Stimulated activated CD4-positive, alpha-beta T cell treated with anti-CD3 and anti-CD28 coated beads, Interleukin-4, amount 100 ng/mL, for 48 hours (primary cell): ENCODE measurements at regions not wholly inside any gene's neighbourhood (a gene's known extent, or its start where the extent isn't known, plus 50 kb on each side); places are given as distances from the start of the nearest gene placed in this dataset.

Experiments used
- DNase-seq, 2 donors: peaks; one replicate each; pipeline ENCODE4 v3.0.0-alpha.2; 2020; ENCODE audit warnings: low read depth in 2 of 2

- no peak for DNase-seq
These were observed 219.0 kb downstream of the CDC5L start for GRCh38 chr6:44606504-44606903.

GRCh38 chr6:44606976-44607375 is 219.5 kb downstream of the CDC5L start:
- no peak for DNase-seq

DNA sequence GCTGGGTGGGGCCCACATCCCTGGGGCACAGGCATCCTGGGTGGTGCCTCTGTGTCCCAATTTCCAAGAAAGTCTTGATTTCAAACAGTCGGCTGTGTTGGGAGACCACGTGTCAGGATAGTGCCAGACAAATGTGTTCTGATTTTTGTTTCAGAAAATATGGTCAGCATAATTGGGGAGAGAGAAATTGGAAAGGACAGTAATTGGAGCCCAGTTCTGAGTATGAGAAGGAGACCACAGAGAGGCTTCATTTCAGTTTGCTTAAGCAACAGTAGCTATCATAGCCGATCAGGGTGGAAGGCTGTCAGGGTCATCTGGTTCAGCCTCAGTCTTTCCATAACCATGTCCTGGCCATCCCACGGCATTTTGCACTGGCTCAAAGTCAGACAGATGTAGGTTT is 220.7 kb downstream of the CDC5L start:
- no peak for DNase-seq

- no peak for DNase-seq
These were observed 221.6 kb downstream of the CDC5L start for GRCh38 chr6:44609051-44609612.

- DNase-seq: no peak
These were observed 226.9 kb downstream of the CDC5L start for GRCh38 chr6:44614396-44614795.

DNA sequence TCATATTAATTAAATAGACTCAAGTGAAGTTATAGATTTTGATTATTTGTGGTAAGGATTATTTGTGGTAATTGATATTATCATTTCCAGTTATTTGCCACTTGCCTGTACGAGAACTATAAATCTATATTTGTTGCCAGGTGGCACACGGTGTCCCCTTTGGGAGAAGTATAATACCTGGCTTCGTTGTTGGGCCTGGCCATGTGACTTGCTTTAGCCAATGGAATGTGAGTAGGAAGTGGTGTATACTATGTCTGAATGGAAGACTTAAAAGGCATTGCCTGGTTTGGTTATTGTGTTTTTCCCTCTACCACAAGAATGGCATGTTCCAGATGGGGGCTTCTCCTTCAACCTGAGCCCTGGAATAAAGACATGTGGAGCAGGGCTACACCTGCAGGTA is 228.1 kb downstream of the CDC5L start:
- DNase-seq: no peak

- DNase-seq: no peak
These were observed 229.9 kb downstream of the CDC5L start for GRCh38 chr6:44617416-44617815.

DNA sequence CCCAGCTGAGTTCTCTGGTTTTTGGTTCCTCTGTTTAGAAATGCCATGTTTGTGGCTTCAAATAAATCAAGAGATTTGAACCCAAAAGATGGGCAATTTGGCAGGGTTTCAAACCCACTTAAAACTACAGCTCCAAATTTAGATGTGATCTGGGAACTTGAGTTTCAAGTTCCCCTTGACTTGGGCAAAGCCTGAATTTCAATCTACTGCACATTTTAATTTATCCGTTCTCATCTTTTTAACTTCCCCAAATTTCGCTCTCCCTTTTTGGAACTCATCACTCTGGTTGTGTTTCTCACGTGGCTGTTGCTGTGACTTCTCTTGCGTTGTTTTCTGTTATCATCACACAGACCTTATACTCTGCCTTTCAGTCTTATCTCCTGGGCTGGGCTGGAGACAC is 230.9 kb downstream of the CDC5L start:
- DNase-seq: no peak

DNA sequence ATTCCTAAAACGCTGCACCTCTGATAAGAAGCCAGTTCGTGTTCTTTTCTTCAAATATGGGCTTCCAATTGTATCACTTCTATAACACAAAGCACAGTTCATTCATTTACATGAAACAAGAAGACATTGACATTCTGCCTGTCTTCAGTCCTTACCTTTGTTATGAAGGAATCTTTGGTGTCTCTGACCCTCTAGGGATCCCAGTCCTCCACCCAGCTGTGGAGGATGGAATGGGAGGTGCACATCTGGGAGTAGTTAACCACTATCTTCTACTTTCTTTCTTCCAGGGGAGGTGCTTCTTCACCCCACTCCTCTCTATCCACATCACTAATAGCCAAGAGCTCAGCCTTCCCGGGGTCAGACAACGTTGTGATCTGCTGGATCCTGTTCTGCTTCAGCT is 233.4 kb downstream of the CDC5L start:
- DNase-seq: no peak

- DNase-seq: no peak
These were observed 234.3 kb downstream of the CDC5L start for GRCh38 chr6:44621846-44622245.

DNA sequence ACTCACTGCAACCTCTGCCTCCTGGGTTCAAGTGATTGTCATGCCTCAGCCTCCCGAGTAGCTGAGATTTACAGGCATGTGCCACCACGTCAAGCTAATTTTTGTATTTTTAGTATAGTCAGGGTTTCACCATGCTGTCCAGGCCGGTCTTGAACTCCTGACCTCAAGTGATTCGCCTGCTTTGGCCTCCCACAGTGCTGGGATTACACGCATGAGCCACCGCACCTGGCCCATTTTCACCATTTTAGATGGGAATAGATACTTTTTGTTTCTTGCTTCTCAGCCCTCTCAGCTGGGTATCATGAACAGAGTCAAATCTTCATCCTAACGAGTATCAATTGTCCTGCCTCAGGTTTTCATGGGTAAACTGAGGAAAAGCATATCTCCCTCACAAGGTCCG is 235.0 kb downstream of the CDC5L start:
- no peak for DNase-seq

DNA sequence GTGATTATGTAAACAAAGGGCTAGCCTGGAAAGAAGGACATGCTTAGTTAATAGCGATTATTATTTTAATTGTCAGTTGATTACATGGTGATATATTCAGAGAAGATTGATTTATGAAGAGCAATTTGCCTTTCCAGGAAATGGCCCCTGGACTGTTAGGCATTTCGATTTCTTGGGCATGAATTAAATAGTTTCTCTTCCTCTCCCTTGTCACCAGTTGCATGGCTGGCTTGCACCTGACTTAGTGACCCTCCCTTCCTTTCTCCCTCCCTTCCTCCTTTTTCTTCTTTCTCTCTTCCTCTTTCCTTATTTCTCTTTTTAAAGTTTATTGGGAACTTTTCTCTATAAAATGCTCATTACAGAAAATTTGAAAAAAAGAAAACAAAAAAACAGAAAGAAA is 235.4 kb downstream of the CDC5L start:
- no peak for DNase-seq

DNA sequence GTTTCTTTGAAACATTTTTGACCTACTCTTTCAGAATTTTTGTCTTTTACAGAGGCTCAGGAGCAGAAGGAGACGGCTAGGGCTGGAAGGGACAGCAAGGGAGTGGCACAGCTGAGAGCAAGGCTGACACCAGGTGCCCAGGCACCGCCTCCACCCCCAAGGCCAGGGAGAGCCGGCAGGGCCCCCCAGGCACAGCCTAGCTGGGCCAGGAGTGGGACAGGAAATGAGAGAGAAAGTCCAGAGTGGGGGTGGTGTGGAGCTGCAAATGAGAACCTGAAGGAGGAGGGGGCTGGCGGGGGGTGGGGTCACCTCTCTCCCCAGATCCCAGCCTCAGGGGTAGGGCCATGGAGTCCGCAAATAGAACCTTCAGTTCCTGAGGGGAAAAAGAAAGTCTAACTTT is 236.7 kb downstream of the CDC5L start:
- no peak for DNase-seq

- no peak for DNase-seq
These were observed 237.5 kb downstream of the CDC5L start for GRCh38 chr6:44624936-44625573.

GRCh38 chr6:44625996-44626395 is 238.5 kb downstream of the CDC5L start:
- no peak for DNase-seq

DNA sequence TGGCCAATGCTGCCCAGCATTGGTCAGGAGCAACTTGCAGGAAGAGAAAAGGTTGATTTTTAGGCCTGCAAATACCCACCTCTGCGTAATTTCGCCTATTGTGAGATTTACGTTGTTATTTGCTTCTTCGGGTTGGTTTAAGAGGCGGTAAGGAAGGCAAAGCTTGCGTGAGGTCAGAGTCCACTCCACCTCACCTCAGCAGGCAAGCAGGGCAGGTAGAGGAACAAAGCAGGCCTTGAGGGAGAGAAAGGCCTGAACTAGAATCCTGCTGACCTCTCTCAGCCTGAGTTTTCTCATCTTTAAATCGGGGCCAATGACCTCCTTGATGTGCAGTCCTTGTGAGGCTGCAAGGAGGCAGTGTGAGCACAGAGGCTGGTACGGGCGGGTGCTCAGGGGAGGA is 239.1 kb downstream of the CDC5L start:
- DNase-seq: no peak

DNA sequence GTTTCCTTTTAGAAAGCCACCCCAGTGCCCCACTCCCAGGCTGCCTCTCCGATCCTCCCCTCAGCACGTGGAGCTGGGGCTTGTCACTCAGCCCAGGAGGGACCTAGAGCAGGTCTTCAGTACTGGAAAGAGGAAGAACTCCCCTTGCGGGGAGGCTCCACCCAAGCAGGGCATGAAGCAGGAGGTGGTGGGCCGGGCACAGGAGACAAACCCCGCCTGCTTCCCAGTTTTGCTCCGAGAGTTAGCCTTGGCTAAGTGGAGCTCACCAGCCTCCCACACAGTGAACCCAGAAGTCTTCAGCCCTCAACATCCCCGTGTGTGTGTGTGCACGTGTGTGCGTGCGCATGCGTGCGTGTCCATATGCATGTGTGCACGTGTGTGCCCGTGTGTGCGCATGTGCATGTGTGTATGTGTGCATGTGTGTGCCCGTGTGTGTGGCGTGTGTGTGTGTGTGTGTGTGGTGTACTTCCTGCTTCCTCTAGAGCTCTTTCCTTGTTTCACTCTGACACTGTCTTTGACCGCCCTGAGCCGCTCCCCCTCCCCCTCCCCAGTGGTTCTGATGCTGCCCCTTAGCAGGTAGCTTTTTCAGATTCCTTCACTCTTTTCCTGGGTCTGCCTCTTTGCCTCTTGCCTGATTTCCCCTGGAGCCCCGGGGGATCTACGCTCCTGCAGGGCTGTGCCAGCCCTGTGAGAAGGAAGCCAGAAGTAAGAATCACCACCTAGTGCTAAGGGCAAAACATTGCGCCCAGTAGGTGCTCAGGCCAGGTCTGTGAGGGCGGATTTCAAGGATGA is 239.8 kb downstream of the CDC5L start:
- DNase-seq: no peak

GRCh38 chr6:44627883-44628271 is 240.4 kb downstream of the CDC5L start:
- DNase-seq: no peak

GRCh38 chr6:44628347-44628746 is 240.8 kb downstream of the CDC5L start:
- DNase-seq: no peak

GRCh38 chr6:44629636-44630035 is 242.1 kb downstream of the CDC5L start:
- DNase-seq: no peak

GRCh38 chr6:44630125-44631028 is 242.9 kb downstream of the CDC5L start:
- peak in 1 of 2 donors; percentile 40 for DNase-seq

DNA sequence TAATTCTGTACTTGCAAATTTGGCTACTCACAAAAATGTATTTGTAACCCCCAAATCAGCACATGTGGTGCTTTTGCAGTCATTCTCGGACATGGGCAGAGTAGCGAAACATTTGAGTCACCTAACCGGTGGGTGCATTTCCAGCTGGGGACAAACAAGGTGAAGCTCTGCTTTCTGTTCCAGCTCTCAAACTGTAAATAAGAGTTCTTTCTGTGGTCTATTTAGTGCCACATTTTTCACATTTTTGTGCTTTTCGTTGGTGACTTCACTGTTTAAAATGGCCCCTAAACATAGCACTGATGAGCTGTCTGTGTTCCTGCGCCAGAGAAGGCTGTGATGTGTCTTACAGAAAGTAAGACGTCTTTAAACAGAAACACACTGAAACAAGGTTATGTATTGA is 244.5 kb downstream of the CDC5L start:
- DNase-seq: no peak
